SK-N-MC (cell line): ENCODE measurements at regions not wholly inside any gene's neighbourhood (a gene's known extent, or its start where the extent isn't known, plus 50 kb on each side); places are given as distances from the start of the nearest gene placed in this dataset.

Experiments used
- EZH2 ChIP-seq: fragments of 200-600 bp; sonication (generic); IDR thresholded peaks from one replicate; pipeline ENCODE4 v1.6.1; 2017; ENCODE audit warnings: antibody characterized with exemption
- FOXP2 ChIP-seq: optimal IDR thresholded peaks from 2 replicates; pipeline ENCODE3; 2011; ENCODE audit warnings: mild to moderate bottlenecking, moderate library complexity; ENCODE audit not compliant: insufficient read depth; ENCODE audit errors: extremely low read length, control extremely low read depth
- POLR2AphosphoS5 ChIP-seq: IDR thresholded peaks from 2 replicates; pipeline ENCODE4 v1.6.1; 2012; ENCODE audit warnings: mild to moderate bottlenecking, low read depth, low read length, borderline replicate concordance

DNA sequence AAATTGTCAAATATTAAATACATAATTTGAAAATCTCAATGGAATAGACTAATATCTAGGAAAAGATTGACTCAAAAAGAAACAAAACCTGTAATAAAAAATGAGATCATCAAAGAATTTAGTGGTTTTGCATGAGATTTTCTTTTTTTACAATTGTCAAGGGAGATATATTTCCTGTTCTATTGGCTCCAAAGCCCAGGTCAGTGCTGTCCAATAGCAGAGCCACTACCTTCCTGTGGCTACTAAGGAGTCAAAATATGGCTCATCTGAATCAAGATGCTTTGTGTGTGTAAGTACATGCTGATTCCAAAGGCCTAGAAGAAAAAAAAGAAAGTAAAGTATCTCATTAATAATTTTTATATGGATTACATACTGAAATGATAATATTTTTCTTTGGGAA, 191.9 kb downstream of the C7orf25 start:
- TF ChIP-seq EZH2 = no peak
- TF ChIP-seq POLR2AphosphoS5 = no peak
- TF ChIP-seq FOXP2 = no peak
